ENCODE measurements at regions not wholly inside any gene's neighbourhood (a gene's known extent, or its start where the extent isn't known, plus 50 kb on each side); places are given as distances from the start of the nearest gene placed in this dataset.

- no peaks in the 10 kb centered on the region for H3K27me3 ChIP-seq
- H3K9ac ChIP-seq (ENCODE audit: low read depth in 2 of 2, low read length in 2 of 2): peak overlapping the region in 1 of 2 donors; percentile 7
- DNase-seq: no peak
- peaks cover 6% of the 10 kb centered on the region for H3K4me1 ChIP-seq
- H3K4me3 ChIP-seq: no peak overlapping the region
- no peaks in the 10 kb centered on the region for H3K36me3 ChIP-seq
- H3K27ac ChIP-seq: peak overlapping the region; percentile 67
- intact Hi-C loops (cut with DNase I): no loop called here
- H3K9me3 ChIP-seq: no peaks in the 10 kb centered on the region
- TF ChIP-seq CTCF (IDR thresholded peaks at IDR 0.05): no peak
Observed at GRCh38 chr3:14295801-14296200, 106.6 kb upstream of the SLC6A6 start.

GRCh38 chr3:14297305-14297704, 105.1 kb upstream of the SLC6A6 start:
- intact Hi-C loops (cut with DNase I): no loop called here
- H3K36me3 ChIP-seq: no peaks in the 10 kb centered on the region
- H3K27me3 ChIP-seq: no peaks in the 10 kb centered on the region
- no peak for DNase-seq
- no peak for TF ChIP-seq CTCF (IDR thresholded peaks at IDR 0.05)
- peak overlapping the region; percentile 9 for H3K27ac ChIP-seq
- no peak overlapping the region for H3K9ac ChIP-seq (ENCODE audit: low read depth in 2 of 2, low read length in 2 of 2)
- H3K4me1 ChIP-seq: peaks cover 5% of the 10 kb centered on the region
- no peak overlapping the region for H3K4me3 ChIP-seq
- no peaks in the 10 kb centered on the region for H3K9me3 ChIP-seq

GRCh38 chr3:14297784-14298236, 104.6 kb upstream of the SLC6A6 start:
- no peak for TF ChIP-seq CTCF (IDR thresholded peaks at IDR 0.05)
- Histone ChIP-seq H3K9me3 (no peaks in the 10 kb centered on the region), H3K36me3 (no peaks in the 10 kb centered on the region), H3K9ac (ENCODE audit: low read depth in 2 of 2, low read length in 2 of 2) (no peak overlapping the region), H3K27me3 (no peaks in the 10 kb centered on the region), H3K4me1 (peaks cover 5% of the 10 kb centered on the region), H3K27ac (no peak overlapping the region), H3K4me3 (no peak overlapping the region)
- intact Hi-C loops (cut with DNase I): no loop called here
- DNase-seq: no peak

- Histone ChIP-seq H3K4me3 (no peak overlapping the region), H3K27ac (no peak overlapping the region), H3K36me3 (no peaks in the 10 kb centered on the region), H3K4me1 (peaks cover 5% of the 10 kb centered on the region), H3K27me3 (no peaks in the 10 kb centered on the region), H3K9ac (ENCODE audit: low read depth in 2 of 2, low read length in 2 of 2) (no peak overlapping the region), H3K9me3 (no peaks in the 10 kb centered on the region)
- TF ChIP-seq CTCF (IDR thresholded peaks at IDR 0.05): no peak
- intact Hi-C loops (cut with DNase I): no loop called here
- no peak for DNase-seq
Observed at GRCh38 chr3:14298442-14298841, 104.0 kb upstream of the SLC6A6 start.

- no peak for DNase-seq
Observed at GRCh38 chr3:14298991-14299555, 103.3 kb upstream of the SLC6A6 start.

More at GRCh38 chr3:14298991-14299555, 103.3 kb upstream of the SLC6A6 start:
- Histone ChIP-seq H3K27me3 (no peaks in the 10 kb centered on the region), H3K9ac (ENCODE audit: low read depth in 2 of 2, low read length in 2 of 2) (peak overlapping the region in 1 of 2 donors; percentile 1), H3K4me3 (no peak overlapping the region), H3K9me3 (no peaks in the 10 kb centered on the region), H3K36me3 (no peaks in the 10 kb centered on the region), H3K27ac (no peak overlapping the region), H3K4me1 (peaks cover 5% of the 10 kb centered on the region)
- no peak for TF ChIP-seq CTCF (IDR thresholded peaks at IDR 0.05)
- intact Hi-C loops (cut with DNase I): no loop called here

Data from colonic mucosa (tissue), 4 donors.